ENCODE measurements at regions not wholly inside any gene's neighbourhood (a gene's known extent, or its start where the extent isn't known, plus 50 kb on each side); places are given as distances from the start of the nearest gene placed in this dataset.

DNA sequence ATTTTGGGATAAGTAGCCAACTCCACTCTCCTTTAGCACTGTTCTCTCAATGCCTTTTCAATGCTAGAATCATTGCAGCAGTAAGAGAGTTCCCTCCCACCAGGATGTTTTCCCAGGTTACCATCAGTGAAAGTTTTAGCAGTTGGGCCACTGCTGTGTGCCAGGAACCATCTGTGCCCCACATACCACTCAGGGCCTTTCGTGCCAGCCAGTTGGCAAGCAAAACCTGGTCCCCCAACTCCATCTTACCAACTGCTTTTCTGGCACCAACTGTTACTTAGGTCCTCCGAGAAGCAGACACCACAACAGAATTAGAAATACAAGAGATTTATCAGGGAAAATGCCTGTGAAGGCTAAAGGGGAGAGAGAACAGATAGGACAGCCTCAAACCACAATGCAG lies 533.4 kb upstream of the NBEA start (continued):
- TF ChIP-seq, protein P1, sequence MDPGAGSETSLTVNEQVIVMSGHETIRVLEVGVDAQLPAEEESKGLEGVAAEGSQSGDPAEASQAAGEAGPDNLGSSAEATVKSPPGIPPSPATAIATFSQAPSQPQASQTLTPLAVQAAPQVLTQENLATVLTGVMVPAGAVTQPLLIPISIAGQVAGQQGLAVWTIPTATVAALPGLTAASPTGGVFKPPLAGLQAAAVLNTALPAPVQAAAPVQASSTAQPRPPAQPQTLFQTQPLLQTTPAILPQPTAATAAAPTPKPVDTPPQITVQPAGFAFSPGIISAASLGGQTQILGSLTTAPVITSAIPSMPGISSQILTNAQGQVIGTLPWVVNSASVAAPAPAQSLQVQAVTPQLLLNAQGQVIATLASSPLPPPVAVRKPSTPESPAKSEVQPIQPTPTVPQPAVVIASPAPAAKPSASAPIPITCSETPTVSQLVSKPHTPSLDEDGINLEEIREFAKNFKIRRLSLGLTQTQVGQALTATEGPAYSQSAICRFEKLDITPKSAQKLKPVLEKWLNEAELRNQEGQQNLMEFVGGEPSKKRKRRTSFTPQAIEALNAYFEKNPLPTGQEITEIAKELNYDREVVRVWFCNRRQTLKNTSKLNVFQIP (CRISPR knock-in tag; IDR thresholded peaks at IDR 0.05; ENCODE audit: borderline replicate concordance, low read depth), result no peak
- no peak for TF ChIP-seq ISL1 (CRISPR knock-in tag; IDR thresholded peaks at IDR 0.05)
- no peak for TF ChIP-seq ARNTL (CRISPR knock-in tag; IDR thresholded peaks at IDR 0.05; ENCODE audit: borderline replicate concordance, low read depth)
- TF ChIP-seq ZC3H10 (CRISPR knock-in tag; IDR thresholded peaks at IDR 0.05), result no peak
- TF ChIP-seq PPARA (CRISPR knock-in tag; IDR thresholded peaks at IDR 0.05; ENCODE audit: borderline replicate concordance), result no peak
- TF ChIP-seq BACH2 (CRISPR knock-in tag; IDR thresholded peaks at IDR 0.05; ENCODE audit: borderline replicate concordance), result no peak
- no peak for TF ChIP-seq GLIS3 (CRISPR knock-in tag; IDR thresholded peaks at IDR 0.05)
- TF ChIP-seq ZNF8 (CRISPR knock-in tag; IDR thresholded peaks at IDR 0.05), result no peak
- TF ChIP-seq ESRRG (CRISPR knock-in tag; IDR thresholded peaks at IDR 0.05), result no peak

DNA sequence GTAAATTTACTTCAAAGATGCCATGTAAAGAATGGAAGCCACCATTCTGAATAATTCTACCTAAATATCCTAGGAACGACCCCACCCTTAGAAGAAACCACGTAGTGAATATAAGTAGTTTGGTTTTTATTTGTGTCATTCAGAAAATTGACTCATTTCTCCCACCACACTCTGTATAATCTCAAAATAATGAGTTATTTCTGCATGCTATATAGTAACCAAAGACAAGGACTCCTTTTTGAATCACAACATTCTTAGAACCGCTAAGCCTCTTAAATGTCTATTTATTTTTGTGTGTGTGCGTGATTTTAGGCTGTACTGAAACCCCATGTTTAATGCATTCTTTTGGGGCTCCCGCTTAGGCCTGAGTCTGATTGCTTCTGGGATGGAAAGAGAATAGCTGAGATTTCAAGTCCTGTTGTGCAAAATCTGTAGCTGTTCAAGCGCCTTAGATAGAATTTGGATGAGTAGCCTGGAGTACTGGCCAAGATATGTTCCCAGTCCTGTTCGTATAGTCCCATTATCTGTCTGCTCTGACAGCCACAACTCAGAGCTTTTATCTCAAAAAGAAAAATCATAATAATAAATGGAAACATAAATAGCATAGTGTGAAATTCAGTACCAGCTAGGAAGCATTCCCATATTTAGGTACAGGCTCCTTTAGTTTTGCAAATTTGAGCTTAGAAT lies 532.4 kb upstream of the NBEA start:
- TF ChIP-seq, protein P2, sequence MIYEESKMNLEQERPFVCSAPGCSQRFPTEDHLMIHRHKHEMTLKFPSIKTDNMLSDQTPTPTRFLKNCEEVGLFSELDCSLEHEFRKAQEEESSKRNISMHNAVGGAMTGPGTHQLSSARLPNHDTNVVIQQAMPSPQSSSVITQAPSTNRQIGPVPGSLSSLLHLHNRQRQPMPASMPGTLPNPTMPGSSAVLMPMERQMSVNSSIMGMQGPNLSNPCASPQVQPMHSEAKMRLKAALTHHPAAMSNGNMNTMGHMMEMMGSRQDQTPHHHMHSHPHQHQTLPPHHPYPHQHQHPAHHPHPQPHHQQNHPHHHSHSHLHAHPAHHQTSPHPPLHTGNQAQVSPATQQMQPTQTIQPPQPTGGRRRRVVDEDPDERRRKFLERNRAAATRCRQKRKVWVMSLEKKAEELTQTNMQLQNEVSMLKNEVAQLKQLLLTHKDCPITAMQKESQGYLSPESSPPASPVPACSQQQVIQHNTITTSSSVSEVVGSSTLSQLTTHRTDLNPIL (CRISPR knock-in tag; IDR thresholded peaks at IDR 0.05; ENCODE audit: low read depth), result no peak
- no peak for ATAC-seq

DNA sequence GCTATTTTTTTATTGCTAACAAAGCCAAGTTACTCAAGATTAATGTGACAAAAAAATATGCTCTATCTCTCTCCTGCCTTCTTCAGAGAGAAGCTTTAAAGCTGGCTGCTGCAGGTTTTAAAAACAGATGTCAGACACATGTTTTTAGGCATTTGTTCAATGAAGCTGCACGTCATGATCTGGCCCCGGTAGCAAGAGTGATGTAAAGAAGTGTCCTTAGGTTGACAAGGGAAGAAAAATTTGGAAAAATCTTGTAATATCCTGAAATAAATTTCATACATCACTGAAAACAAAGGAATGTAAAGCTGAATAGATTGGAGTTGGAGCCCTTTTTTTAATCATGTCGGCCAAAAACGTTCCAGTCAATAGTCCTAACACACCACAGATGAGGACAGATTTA lies 531.4 kb upstream of the NBEA start:
- no peak for ATAC-seq
- TF ChIP-seq TOX (CRISPR knock-in tag; IDR thresholded peaks at IDR 0.05; ENCODE audit: borderline replicate concordance), result no peak
- no peak for TF ChIP-seq GLIS3 (CRISPR knock-in tag; IDR thresholded peaks at IDR 0.05)
- TF ChIP-seq RARB (CRISPR knock-in tag; IDR thresholded peaks at IDR 0.05), result no peak
- TF ChIP-seq SNAI2 (CRISPR knock-in tag; IDR thresholded peaks at IDR 0.05), result no peak
- TF ChIP-seq ZNF70 (CRISPR knock-in tag; IDR thresholded peaks at IDR 0.05), result no peak
- TF ChIP-seq PPARA (CRISPR knock-in tag; IDR thresholded peaks at IDR 0.05; ENCODE audit: borderline replicate concordance), result no peak
- no peak for TF ChIP-seq ZFP3 (CRISPR knock-in tag; IDR thresholded peaks at IDR 0.05)
- no peak for TF ChIP-seq ZC3H10 (CRISPR knock-in tag; IDR thresholded peaks at IDR 0.05)

DNA sequence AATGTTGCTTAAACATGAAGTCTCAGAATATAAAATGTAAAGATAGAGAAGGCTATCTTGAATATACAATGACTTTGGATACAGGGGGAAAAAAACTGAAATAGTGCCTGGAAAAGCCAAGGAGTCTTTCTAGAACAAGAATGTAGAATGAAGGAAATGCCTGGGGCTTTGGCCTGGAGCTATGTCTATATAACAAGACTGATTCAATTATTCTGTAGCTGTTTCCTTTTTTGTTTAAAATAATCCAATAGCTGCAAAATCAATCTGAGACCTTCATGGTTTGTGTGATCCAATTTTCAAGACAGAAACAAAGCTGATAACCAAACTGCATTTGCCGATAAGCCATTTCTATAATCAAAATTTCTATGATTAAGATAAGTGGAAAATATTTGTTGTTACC lies 530.9 kb upstream of the NBEA start:
- TF ChIP-seq ARNTL (CRISPR knock-in tag; IDR thresholded peaks at IDR 0.05; ENCODE audit: borderline replicate concordance, low read depth) (no peak), OSR1 (CRISPR knock-in tag; IDR thresholded peaks at IDR 0.05) (no peak), RARB (CRISPR knock-in tag; IDR thresholded peaks at IDR 0.05) (no peak), CSDC2 (CRISPR knock-in tag; IDR thresholded peaks at IDR 0.05) (no peak), ZC3H10 (CRISPR knock-in tag; IDR thresholded peaks at IDR 0.05) (no peak), SNAI2 (CRISPR knock-in tag; IDR thresholded peaks at IDR 0.05) (no peak), ZNF70 (CRISPR knock-in tag; IDR thresholded peaks at IDR 0.05) (no peak), ZFP30 (CRISPR knock-in tag; IDR thresholded peaks at IDR 0.05) (no peak)
- TF ChIP-seq, protein P1 (CRISPR knock-in tag; IDR thresholded peaks at IDR 0.05; ENCODE audit: borderline replicate concordance, low read depth), result no peak
- no peak; the same call in 2 of the 3 replicates for ATAC-seq

DNA sequence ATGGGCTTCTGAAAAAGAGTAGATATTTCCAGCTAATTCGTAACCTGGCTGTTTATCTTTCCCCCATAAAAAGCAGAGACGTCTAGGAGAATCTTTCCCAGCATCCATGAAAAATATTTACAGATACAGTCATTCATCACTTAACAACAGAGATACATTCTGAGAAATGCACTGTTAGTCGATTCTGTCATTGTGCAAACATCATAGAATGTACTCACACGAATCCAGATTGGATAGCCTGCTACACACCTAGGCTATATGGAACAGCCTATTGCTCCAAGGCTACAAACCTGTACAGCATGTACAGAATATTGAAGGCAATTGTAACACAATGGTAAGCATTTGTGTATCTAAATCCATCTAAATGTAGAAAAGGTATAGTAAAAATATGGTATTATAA lies 530.2 kb upstream of the NBEA start:
- peak; percentile 26; the same call in 2 of the 3 replicates for ATAC-seq
- TF ChIP-seq ISL1 (CRISPR knock-in tag; IDR thresholded peaks at IDR 0.05) (no peak), ZFP30 (CRISPR knock-in tag; IDR thresholded peaks at IDR 0.05) (no peak), ZC3H10 (CRISPR knock-in tag; IDR thresholded peaks at IDR 0.05) (no peak), BACH2 (CRISPR knock-in tag; IDR thresholded peaks at IDR 0.05; ENCODE audit: borderline replicate concordance) (no peak), RARB (CRISPR knock-in tag; IDR thresholded peaks at IDR 0.05) (no peak), TCF4 (CRISPR knock-in tag; IDR thresholded peaks at IDR 0.05; ENCODE audit: borderline replicate concordance) (no peak), ZNF8 (CRISPR knock-in tag; IDR thresholded peaks at IDR 0.05) (no peak), ZNF565 (CRISPR knock-in tag; conservative IDR thresholded peaks at IDR 0.05; ENCODE audit: low read depth) (no peak), TOX (CRISPR knock-in tag; IDR thresholded peaks at IDR 0.05; ENCODE audit: borderline replicate concordance) (no peak), SNAI2 (CRISPR knock-in tag; IDR thresholded peaks at IDR 0.05) (no peak), ZFP3 (CRISPR knock-in tag; IDR thresholded peaks at IDR 0.05) (no peak), ESRRG (CRISPR knock-in tag; IDR thresholded peaks at IDR 0.05) (no peak), ARNTL (CRISPR knock-in tag; IDR thresholded peaks at IDR 0.05; ENCODE audit: borderline replicate concordance, low read depth) (no peak)
- TF ChIP-seq, protein P1 (CRISPR knock-in tag; IDR thresholded peaks at IDR 0.05; ENCODE audit: borderline replicate concordance, low read depth), result no peak
- TF ChIP-seq, protein P3, sequence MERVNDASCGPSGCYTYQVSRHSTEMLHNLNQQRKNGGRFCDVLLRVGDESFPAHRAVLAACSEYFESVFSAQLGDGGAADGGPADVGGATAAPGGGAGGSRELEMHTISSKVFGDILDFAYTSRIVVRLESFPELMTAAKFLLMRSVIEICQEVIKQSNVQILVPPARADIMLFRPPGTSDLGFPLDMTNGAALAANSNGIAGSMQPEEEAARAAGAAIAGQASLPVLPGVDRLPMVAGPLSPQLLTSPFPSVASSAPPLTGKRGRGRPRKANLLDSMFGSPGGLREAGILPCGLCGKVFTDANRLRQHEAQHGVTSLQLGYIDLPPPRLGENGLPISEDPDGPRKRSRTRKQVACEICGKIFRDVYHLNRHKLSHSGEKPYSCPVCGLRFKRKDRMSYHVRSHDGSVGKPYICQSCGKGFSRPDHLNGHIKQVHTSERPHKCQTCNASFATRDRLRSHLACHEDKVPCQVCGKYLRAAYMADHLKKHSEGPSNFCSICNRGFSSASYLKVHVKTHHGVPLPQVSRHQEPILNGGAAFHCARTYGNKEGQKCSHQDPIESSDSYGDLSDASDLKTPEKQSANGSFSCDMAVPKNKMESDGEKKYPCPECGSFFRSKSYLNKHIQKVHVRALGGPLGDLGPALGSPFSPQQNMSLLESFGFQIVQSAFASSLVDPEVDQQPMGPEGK (CRISPR knock-in tag; IDR thresholded peaks at IDR 0.05; ENCODE audit: borderline replicate concordance), result no peak
- TF ChIP-seq, protein P4, sequence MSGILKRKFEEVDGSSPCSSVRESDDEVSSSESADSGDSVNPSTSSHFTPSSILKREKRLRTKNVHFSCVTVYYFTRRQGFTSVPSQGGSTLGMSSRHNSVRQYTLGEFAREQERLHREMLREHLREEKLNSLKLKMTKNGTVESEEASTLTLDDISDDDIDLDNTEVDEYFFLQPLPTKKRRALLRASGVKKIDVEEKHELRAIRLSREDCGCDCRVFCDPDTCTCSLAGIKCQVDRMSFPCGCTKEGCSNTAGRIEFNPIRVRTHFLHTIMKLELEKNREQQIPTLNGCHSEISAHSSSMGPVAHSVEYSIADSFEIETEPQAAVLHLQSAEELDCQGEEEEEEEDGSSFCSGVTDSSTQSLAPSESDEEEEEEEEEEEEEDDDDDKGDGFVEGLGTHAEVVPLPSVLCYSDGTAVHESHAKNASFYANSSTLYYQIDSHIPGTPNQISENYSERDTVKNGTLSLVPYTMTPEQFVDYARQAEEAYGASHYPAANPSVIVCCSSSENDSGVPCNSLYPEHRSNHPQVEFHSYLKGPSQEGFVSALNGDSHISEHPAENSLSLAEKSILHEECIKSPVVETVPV (CRISPR knock-in tag; IDR thresholded peaks at IDR 0.05), result no peak

Measured in SK-N-SH treated with all-trans-retinoic acid at 6 μM for 48 hours (cell line).